ENCODE measurements at regions not wholly inside any gene's neighbourhood (a gene's known extent, or its start where the extent isn't known, plus 50 kb on each side); places are given as distances from the start of the nearest gene placed in this dataset.

- Histone ChIP-seq H3K4me3 (ENCODE audit: low read depth, low read length) (no peak overlapping the region), H3K27me3 (ENCODE audit: control insufficient read depth, insufficient read depth, low read length) (no peaks in the 10 kb centered on the region), H3K36me3 (ENCODE audit: control insufficient read depth, insufficient read depth, low read length) (no peaks in the 10 kb centered on the region)
- TF ChIP-seq CTCF (IDR thresholded peaks at IDR 0.05; ENCODE audit: insufficient read depth, low read length, poor library complexity, severe bottlenecking): no peak
- DNase-seq (ENCODE audit: low read depth): no peak
Observed at GRCh38 chr6:109315341-109316110, 66.7 kb downstream of the CD164 start.

- no peak overlapping the region for H3K4me3 ChIP-seq (ENCODE audit: low read depth, low read length)
- TF ChIP-seq CTCF (IDR thresholded peaks at IDR 0.05; ENCODE audit: insufficient read depth, low read length, poor library complexity, severe bottlenecking): no peak
- H3K36me3 ChIP-seq (ENCODE audit: control insufficient read depth, insufficient read depth, low read length): no peaks in the 10 kb centered on the region
- H3K27me3 ChIP-seq (ENCODE audit: control insufficient read depth, insufficient read depth, low read length): no peaks in the 10 kb centered on the region
- DNase-seq (ENCODE audit: low read depth): no peak
Observed at GRCh38 chr6:109314313-109314712, 68.0 kb downstream of the CD164 start.

- H3K4me3 ChIP-seq (ENCODE audit: low read depth, low read length): no peak overlapping the region
- DNase-seq (ENCODE audit: low read depth): no peak
- no peak for TF ChIP-seq CTCF (IDR thresholded peaks at IDR 0.05; ENCODE audit: insufficient read depth, low read length, poor library complexity, severe bottlenecking)
- H3K36me3 ChIP-seq (ENCODE audit: control insufficient read depth, insufficient read depth, low read length): no peaks in the 10 kb centered on the region
- no peaks in the 10 kb centered on the region for H3K27me3 ChIP-seq (ENCODE audit: control insufficient read depth, insufficient read depth, low read length)
Observed at GRCh38 chr6:109313139-109313538, 69.1 kb downstream of the CD164 start.

GRCh38 chr6:109311471-109311870 is 70.8 kb downstream of the CD164 start:
- TF ChIP-seq CTCF (IDR thresholded peaks at IDR 0.05; ENCODE audit: insufficient read depth, low read length, poor library complexity, severe bottlenecking): no peak
- no peaks in the 10 kb centered on the region for H3K36me3 ChIP-seq (ENCODE audit: control insufficient read depth, insufficient read depth, low read length)
- no peak for DNase-seq (ENCODE audit: low read depth)
- H3K27me3 ChIP-seq (ENCODE audit: control insufficient read depth, insufficient read depth, low read length): no peaks in the 10 kb centered on the region
- H3K4me3 ChIP-seq (ENCODE audit: low read depth, low read length): no peak overlapping the region

- Histone ChIP-seq H3K4me3 (ENCODE audit: low read depth, low read length) (no peak overlapping the region), H3K27me3 (ENCODE audit: control insufficient read depth, insufficient read depth, low read length) (no peaks in the 10 kb centered on the region), H3K36me3 (ENCODE audit: control insufficient read depth, insufficient read depth, low read length) (no peaks in the 10 kb centered on the region)
- DNase-seq (ENCODE audit: low read depth): no peak
- TF ChIP-seq CTCF (IDR thresholded peaks at IDR 0.05; ENCODE audit: insufficient read depth, low read length, poor library complexity, severe bottlenecking): no peak
Observed at GRCh38 chr6:109309917-109310316, 72.3 kb downstream of the CD164 start.

- no peak for TF ChIP-seq CTCF (IDR thresholded peaks at IDR 0.05; ENCODE audit: insufficient read depth, low read length, poor library complexity, severe bottlenecking)
- H3K36me3 ChIP-seq (ENCODE audit: control insufficient read depth, insufficient read depth, low read length): no peaks in the 10 kb centered on the region
- H3K27me3 ChIP-seq (ENCODE audit: control insufficient read depth, insufficient read depth, low read length): no peaks in the 10 kb centered on the region
- H3K4me3 ChIP-seq (ENCODE audit: low read depth, low read length): no peak overlapping the region
- DNase-seq (ENCODE audit: low read depth): peak; percentile 23
Observed at GRCh38 chr6:109308018-109308492, 74.2 kb downstream of the CD164 start.

Measured in kidney epithelial cell (primary cell).